ENCODE measurements at regions not wholly inside any gene's neighbourhood (a gene's known extent, or its start where the extent isn't known, plus 50 kb on each side); places are given as distances from the start of the nearest gene placed in this dataset.

- H3K9me3 ChIP-seq (ENCODE audit: low read depth, low read length): no peaks in the 10 kb centered on the region
- no peaks in the 10 kb centered on the region for H3K27me3 ChIP-seq (ENCODE audit: insufficient read depth, low read length)
- H2AFZ ChIP-seq (ENCODE audit: low read length): no peak overlapping the region
- H3K27ac ChIP-seq (ENCODE audit: low read depth, low read length): no peak overlapping the region
- H3K4me2 ChIP-seq (ENCODE audit: insufficient read depth, low read length): no peak overlapping the region
- TF ChIP-seq CTCF (IDR thresholded peaks at IDR 0.05; ENCODE audit: extremely low read depth, low read depth, low read length): no peak
- H3K36me3 ChIP-seq (ENCODE audit: insufficient read depth, low read length): no peaks in the 10 kb centered on the region
- peaks cover 2% of the 10 kb centered on the region for H3K4me1 ChIP-seq (ENCODE audit: insufficient read depth, low read length)
- H3K79me2 ChIP-seq (ENCODE audit: insufficient read depth, low read length): no peaks in the 10 kb centered on the region
- no peak for DNase-seq (ENCODE audit: insufficient read length, low spot score, missing footprints)
- H4K20me1 ChIP-seq (ENCODE audit: insufficient read depth, low read length): no peaks in the 10 kb centered on the region
- H3K4me3 ChIP-seq (ENCODE audit: insufficient read depth, low read length): no peak overlapping the region
Observed at GRCh38 chr9:91078369-91078695, 276.7 kb downstream of the SYK start.

- Histone ChIP-seq H3K4me3 (ENCODE audit: insufficient read depth, low read length) (no peak overlapping the region), H3K4me1 (ENCODE audit: insufficient read depth, low read length) (no peaks in the 10 kb centered on the region), H3K27ac (ENCODE audit: low read depth, low read length) (no peak overlapping the region), H3K9me3 (ENCODE audit: low read depth, low read length) (no peaks in the 10 kb centered on the region), H4K20me1 (ENCODE audit: insufficient read depth, low read length) (no peaks in the 10 kb centered on the region), H3K4me2 (ENCODE audit: insufficient read depth, low read length) (no peak overlapping the region), H3K27me3 (ENCODE audit: insufficient read depth, low read length) (no peaks in the 10 kb centered on the region), H3K36me3 (ENCODE audit: insufficient read depth, low read length) (no peaks in the 10 kb centered on the region), H2AFZ (ENCODE audit: low read length) (no peak overlapping the region), H3K79me2 (ENCODE audit: insufficient read depth, low read length) (no peaks in the 10 kb centered on the region)
- no peak for TF ChIP-seq CTCF (IDR thresholded peaks at IDR 0.05; ENCODE audit: extremely low read depth, low read depth, low read length)
- DNase-seq (ENCODE audit: insufficient read length, low spot score, missing footprints): no peak
Observed at GRCh38 chr9:91082731-91083130, 279.0 kb downstream of the AUH start.

- Histone ChIP-seq H3K4me1 (ENCODE audit: insufficient read depth, low read length) (no peaks in the 10 kb centered on the region), H3K79me2 (ENCODE audit: insufficient read depth, low read length) (no peaks in the 10 kb centered on the region), H2AFZ (ENCODE audit: low read length) (no peak overlapping the region), H3K27me3 (ENCODE audit: insufficient read depth, low read length) (no peaks in the 10 kb centered on the region), H3K36me3 (ENCODE audit: insufficient read depth, low read length) (no peaks in the 10 kb centered on the region), H3K4me3 (ENCODE audit: insufficient read depth, low read length) (no peak overlapping the region), H3K9me3 (ENCODE audit: low read depth, low read length) (no peaks in the 10 kb centered on the region), H3K4me2 (ENCODE audit: insufficient read depth, low read length) (no peak overlapping the region), H3K27ac (ENCODE audit: low read depth, low read length) (no peak overlapping the region), H4K20me1 (ENCODE audit: insufficient read depth, low read length) (no peaks in the 10 kb centered on the region)
- no peak for TF ChIP-seq CTCF (IDR thresholded peaks at IDR 0.05; ENCODE audit: extremely low read depth, low read depth, low read length)
- no peak for DNase-seq (ENCODE audit: insufficient read length, low spot score, missing footprints)
Observed at GRCh38 chr9:91084896-91085516, 276.7 kb downstream of the AUH start.

GRCh38 chr9:91085517-91086291, 276.0 kb downstream of the AUH start:
- Histone ChIP-seq H3K27me3 (ENCODE audit: insufficient read depth, low read length) (no peaks in the 10 kb centered on the region), H3K36me3 (ENCODE audit: insufficient read depth, low read length) (no peaks in the 10 kb centered on the region), H3K4me1 (ENCODE audit: insufficient read depth, low read length) (no peaks in the 10 kb centered on the region), H4K20me1 (ENCODE audit: insufficient read depth, low read length) (no peaks in the 10 kb centered on the region), H2AFZ (ENCODE audit: low read length) (no peak overlapping the region), H3K79me2 (ENCODE audit: insufficient read depth, low read length) (no peaks in the 10 kb centered on the region), H3K9me3 (ENCODE audit: low read depth, low read length) (no peaks in the 10 kb centered on the region), H3K4me2 (ENCODE audit: insufficient read depth, low read length) (no peak overlapping the region), H3K27ac (ENCODE audit: low read depth, low read length) (no peak overlapping the region), H3K4me3 (ENCODE audit: insufficient read depth, low read length) (no peak overlapping the region)
- DNase-seq (ENCODE audit: insufficient read length, low spot score, missing footprints): no peak
- TF ChIP-seq CTCF (IDR thresholded peaks at IDR 0.05; ENCODE audit: extremely low read depth, low read depth, low read length): no peak

All from osteoblast (primary cell).